Astrocyte of the spinal cord (primary cell): ENCODE measurements at regions not wholly inside any gene's neighbourhood (a gene's known extent, or its start where the extent isn't known, plus 50 kb on each side); places are given as distances from the start of the nearest gene placed in this dataset.

Experiments used
- DNase-seq: peaks from one replicate; pipeline ENCODE4 v3.0.0; 2011; ENCODE audit warnings: low read depth, low spot score
- H3K4me3 ChIP-seq: 2 replicates; pipeline ENCODE4 v1.5.1; 2011; ENCODE audit warnings: low read depth, mild to moderate bottlenecking, low read length, moderate library complexity
- CTCF ChIP-seq: IDR thresholded peaks from 2 replicates; pipeline ENCODE4 v1.5.1; 2012; ENCODE audit warnings: low read depth, mild to moderate bottlenecking, low read length, inconsistent platforms
- in situ Hi-C: cut with HindIII; loops from 2 replicates; pipeline ENCODE4 v1.10.0; 2017; ENCODE audit warnings: low sequenced_read_pairs

GRCh38 chr22:48247829-48248228, 1485.4 kb downstream of the TBC1D22A start:
- no peak overlapping the region for H3K4me3 ChIP-seq
- in situ Hi-C loops: no loop called here
- DNase-seq: no peak
- TF ChIP-seq CTCF: no peak

GRCh38 chr22:48245196-48245485, 1482.7 kb downstream of the TBC1D22A start:
- H3K4me3 ChIP-seq: no peak overlapping the region
- TF ChIP-seq CTCF: no peak
- in situ Hi-C loops: no loop called here
- no peak for DNase-seq

GRCh38 chr22:48244388-48245195, 1482.1 kb downstream of the TBC1D22A start:
- no peak for TF ChIP-seq CTCF
- in situ Hi-C loops: no loop called here
- H3K4me3 ChIP-seq: no peak overlapping the region
- DNase-seq: no peak

- no peak for DNase-seq
- in situ Hi-C loops: no loop called here
- TF ChIP-seq CTCF: no peak
- no peak overlapping the region for H3K4me3 ChIP-seq
These were observed 1480.0 kb downstream of the TBC1D22A start for GRCh38 chr22:48242461-48242864.

GRCh38 chr22:48241658-48242057, 1479.2 kb downstream of the TBC1D22A start:
- H3K4me3 ChIP-seq: no peak overlapping the region
- in situ Hi-C loops: no loop called here
- TF ChIP-seq CTCF: no peak
- DNase-seq: no peak

GRCh38 chr22:48240935-48241230, 1478.4 kb downstream of the TBC1D22A start:
- DNase-seq: no peak
- no peak for TF ChIP-seq CTCF
- H3K4me3 ChIP-seq: no peak overlapping the region
- in situ Hi-C loops: no loop called here
